ENCODE measurements at regions not wholly inside any gene's neighbourhood (a gene's known extent, or its start where the extent isn't known, plus 50 kb on each side); places are given as distances from the start of the nearest gene placed in this dataset.

DNA sequence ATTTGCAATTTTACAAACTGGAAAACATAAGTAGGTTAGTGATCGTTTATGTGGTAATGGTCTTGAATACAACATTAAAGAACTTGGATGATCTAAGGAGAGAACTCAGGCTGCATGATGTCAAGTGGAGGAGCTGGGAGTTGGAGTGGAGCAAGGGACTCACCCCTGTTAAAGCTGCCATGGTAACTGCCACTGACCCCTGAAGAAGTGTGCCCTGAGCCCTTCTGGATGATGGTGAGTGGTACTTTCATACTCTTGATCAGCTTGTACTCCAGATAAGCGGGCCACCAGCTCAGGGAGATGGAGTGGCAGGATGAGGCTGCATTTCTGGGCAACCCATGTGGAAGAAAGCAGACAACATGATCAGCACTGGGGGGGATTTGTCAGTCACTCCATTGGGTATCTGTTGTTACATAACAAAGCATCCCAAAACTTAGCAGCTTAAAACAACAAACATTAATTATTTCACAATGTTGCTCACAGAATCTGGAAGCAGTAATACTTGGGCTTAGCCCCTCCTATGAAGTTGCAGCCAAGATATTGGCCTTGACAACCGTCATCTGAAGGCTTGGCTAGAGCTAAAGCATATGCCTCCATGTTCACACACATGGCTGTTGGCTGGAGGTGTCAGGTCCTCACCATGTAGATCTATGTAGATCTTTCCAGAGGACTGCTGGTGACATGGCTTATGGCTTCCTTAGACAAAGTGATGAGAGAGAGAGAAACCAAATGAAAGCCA is 213.8 kb downstream of the DUSP10 start:
- TF ChIP-seq TBL1XR1 (IDR thresholded peaks at IDR 0.05; ENCODE audit: borderline replicate concordance, low read length, partially characterized antibody) (no peak), RXRA (CRISPR knock-in tag; IDR thresholded peaks at IDR 0.05) (no peak)

Measured in HepG2 (cell line).